Neural cell (in vitro differentiated cells): ENCODE measurements at regions not wholly inside any gene's neighbourhood (a gene's known extent, or its start where the extent isn't known, plus 50 kb on each side); places are given as distances from the start of the nearest gene placed in this dataset.
"Not testable (repeated sequence)": the region's sequence is repeated elsewhere in the genome, so short reads cannot be mapped to it uniquely, and the experiment has no call there.

Experiments used
- H2AFZ ChIP-seq: fragments of 200-600, 300-800 bp; sonication (generic), shearing (Covaris generic); 2 replicates; pipeline ENCODE4 v1.6.0; 2014; ENCODE audit warnings: low read depth, mild to moderate bottlenecking, antibody characterized with exemption, low read length, moderate library complexity
- H3F3A ChIP-seq: fragments of 200-600 bp; shearing (Covaris generic); 2 replicates; pipeline ENCODE4 v1.6.1; 2016; ENCODE audit warnings: mild to moderate bottlenecking, moderate library complexity, mixed read lengths, antibody characterized with exemption, low read length; ENCODE audit not compliant: insufficient read depth, poor library complexity, severe bottlenecking
- H3K27ac ChIP-seq: fragments of 200-600, 300-800 bp; sonication (generic), shearing (Covaris generic); 2 replicates; pipeline ENCODE4 v1.5.1; 2014; ENCODE audit warnings: mild to moderate bottlenecking, low read length, moderate library complexity
- H3K27me3 ChIP-seq: fragments of 300-800, 200-600 bp; sonication (generic), shearing (Covaris generic); 2 replicates; pipeline ENCODE4 v1.6.0; 2014; ENCODE audit warnings: mild to moderate bottlenecking, low read depth, low read length, moderate library complexity; ENCODE audit not compliant: insufficient read depth
- H3K36me3 ChIP-seq: fragments of 300-800, 200-600 bp; sonication (generic), shearing (Covaris generic); 2 replicates; pipeline ENCODE4 v1.5.1; 2014; ENCODE audit warnings: mild to moderate bottlenecking, antibody characterized with exemption, low read length, moderate library complexity; ENCODE audit not compliant: insufficient read depth
- H3K4me2 ChIP-seq: fragments of 300-800, 200-600 bp; sonication (generic), shearing (Covaris generic); 2 replicates; pipeline ENCODE4 v1.6.0; 2014; ENCODE audit warnings: mild to moderate bottlenecking, low read length
- H3K4me3 ChIP-seq: fragments of 300-800, 200-600 bp; sonication (generic), shearing (Covaris generic); 2 replicates; pipeline ENCODE4 v1.5.1; 2014; ENCODE audit warnings: mild to moderate bottlenecking, low read length, moderate library complexity
- H3K79me2 ChIP-seq: fragments of 200-600 bp; shearing (Covaris generic); replicated peaks from 2 replicates; pipeline ENCODE4 v1.6.0; 2014; ENCODE audit warnings: mild to moderate bottlenecking, low read length, moderate library complexity; ENCODE audit not compliant: insufficient read depth
- H3K9ac ChIP-seq: fragments of 300-800, 200-600 bp; sonication (generic), shearing (Covaris generic); 2 replicates; pipeline ENCODE4 v1.6.1; 2016; ENCODE audit warnings: mild to moderate bottlenecking, low read length, mixed read lengths
- H3K9me2 ChIP-seq: fragments of 200-600 bp; shearing (Covaris generic); 2 replicates; pipeline ENCODE4 v1.6.1; 2016; ENCODE audit warnings: mild to moderate bottlenecking, low read length, mixed read lengths; ENCODE audit not compliant: insufficient read depth
- H3K9me3 ChIP-seq: fragments of 200-600, 300-800 bp; sonication (generic), shearing (Covaris generic); 2 replicates; pipeline ENCODE4 v1.6.1; 2016; ENCODE audit warnings: mild to moderate bottlenecking, mixed run types, low read length, moderate library complexity, mixed read lengths
- H4K20me1 ChIP-seq: fragments of 200-600 bp; shearing (Covaris generic); 2 replicates; pipeline ENCODE4 v1.6.1; 2016; ENCODE audit warnings: mild to moderate bottlenecking, mixed run types; ENCODE audit not compliant: insufficient read depth
- CTCF ChIP-seq: fragments of 450-650 bp; IDR thresholded peaks from 2 replicates; pipeline ENCODE4 v1.5.1; 2014; ENCODE audit warnings: antibody characterized with exemption, mild to moderate bottlenecking, moderate library complexity; ENCODE audit not compliant: poor library complexity, severe bottlenecking
- EP300 ChIP-seq: fragments of 450-650 bp; conservative IDR thresholded peaks from 2 replicates; pipeline ENCODE4 v1.6.1; 2014; ENCODE audit warnings: antibody characterized with exemption, mild to moderate bottlenecking, moderate library complexity; ENCODE audit not compliant: poor library complexity, severe bottlenecking
- EZH2 ChIP-seq: fragments of 200-600, 300-800 bp; shearing (Covaris generic), sonication (generic); IDR thresholded peaks from 2 replicates; pipeline ENCODE4 v1.6.1; 2014; ENCODE audit warnings: antibody characterized with exemption, low read length, borderline replicate concordance, mild to moderate bottlenecking; ENCODE audit not compliant: insufficient read depth, poor library complexity, severe bottlenecking
- MXI1 ChIP-seq: fragments of 450-650 bp; conservative IDR thresholded peaks from 2 replicates; pipeline ENCODE4 v1.6.1; 2014; ENCODE audit warnings: antibody characterized with exemption, mild to moderate bottlenecking; ENCODE audit not compliant: poor library complexity, severe bottlenecking
- POLR2AphosphoS5 ChIP-seq: IDR thresholded peaks from 2 replicates; pipeline ENCODE4 v1.6.1; 2012
- RAD21 ChIP-seq: fragments of 450-650 bp; conservative IDR thresholded peaks from 2 replicates; pipeline ENCODE4 v1.6.1; 2014; ENCODE audit warnings: antibody characterized with exemption, mild to moderate bottlenecking, moderate library complexity
- REST ChIP-seq: IDR thresholded peaks from 2 replicates; pipeline ENCODE4 v1.6.1; 2012; ENCODE audit warnings: borderline replicate concordance
- SMC3 ChIP-seq: fragments of 450-650 bp; conservative IDR thresholded peaks from 2 replicates; pipeline ENCODE4 v1.6.1; 2014; ENCODE audit warnings: antibody characterized with exemption, mild to moderate bottlenecking, moderate library complexity; ENCODE audit not compliant: poor library complexity
- TAF1 ChIP-seq: IDR thresholded peaks from 2 replicates; pipeline ENCODE4 v1.6.1; 2012; ENCODE audit warnings: low read depth

- Histone ChIP-seq H4K20me1 (no peaks in the 10 kb centered on the region), H3K9me3 (no peaks in the 10 kb centered on the region), H3F3A (no peaks in the 10 kb centered on the region), H3K36me3 (no peaks in the 10 kb centered on the region), H3K27me3 (no peaks in the 10 kb centered on the region), H3K9me2 (no peaks in the 10 kb centered on the region), H3K79me2 (no peaks in the 10 kb centered on the region), H2AFZ (no peak overlapping the region), H3K9ac (no peak overlapping the region), H3K4me2 (no peak overlapping the region), H3K4me3 (no peak overlapping the region), H3K27ac (no peak overlapping the region)
- TF ChIP-seq CTCF (no peak), EZH2 (no peak), MXI1 (no peak), REST (no peak), EP300 (no peak), TAF1 (no peak), RAD21 (no peak), SMC3 (no peak), POLR2AphosphoS5 (no peak)
Measured at GRCh38 chr9:124140941-124141568, 116.7 kb upstream of the NEK6 start.

GRCh38 chr9:124144561-124145123 lies 113.1 kb upstream of the NEK6 start:
- not testable (repeated sequence) for H3K79me2 ChIP-seq, H3K36me3 ChIP-seq, H3K9me3 ChIP-seq, H3K4me3 ChIP-seq, H3K4me2 ChIP-seq, H3F3A ChIP-seq, H2AFZ ChIP-seq, H4K20me1 ChIP-seq, H3K27ac ChIP-seq, H3K9ac ChIP-seq, H3K9me2 ChIP-seq, H3K27me3 ChIP-seq
